Dedifferentiated amniotic fluid mesenchymal stem cell (primary cell): ENCODE measurements at regions not wholly inside any gene's neighbourhood (a gene's known extent, or its start where the extent isn't known, plus 50 kb on each side); places are given as distances from the start of the nearest gene placed in this dataset.

Experiments
- DNase-seq: peaks from one replicate; pipeline ENCODE4 v3.0.0-alpha.2; 2016; ENCODE audit errors: extremely low spot score

DNA sequence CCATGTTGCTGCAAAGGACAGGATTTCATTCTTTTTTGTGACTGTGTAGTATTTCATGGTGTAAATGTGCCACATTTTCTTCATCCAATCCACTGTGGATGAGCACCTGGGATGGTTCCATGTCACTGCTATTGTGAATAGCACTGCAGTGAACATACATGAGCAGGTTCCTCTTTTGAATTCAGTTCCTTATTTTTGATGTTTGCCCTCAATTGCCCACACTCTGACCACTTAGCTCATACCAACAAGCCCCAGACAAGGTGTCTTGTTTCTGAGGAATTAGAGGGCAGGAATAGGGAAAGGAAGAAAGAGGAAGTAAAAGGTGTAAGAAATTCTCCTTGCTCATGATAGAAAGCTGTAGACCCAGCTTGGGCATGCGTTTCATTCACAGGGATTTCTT is 244.2 kb upstream of the ZNF507 start:
- no peak for DNase-seq

DNA sequence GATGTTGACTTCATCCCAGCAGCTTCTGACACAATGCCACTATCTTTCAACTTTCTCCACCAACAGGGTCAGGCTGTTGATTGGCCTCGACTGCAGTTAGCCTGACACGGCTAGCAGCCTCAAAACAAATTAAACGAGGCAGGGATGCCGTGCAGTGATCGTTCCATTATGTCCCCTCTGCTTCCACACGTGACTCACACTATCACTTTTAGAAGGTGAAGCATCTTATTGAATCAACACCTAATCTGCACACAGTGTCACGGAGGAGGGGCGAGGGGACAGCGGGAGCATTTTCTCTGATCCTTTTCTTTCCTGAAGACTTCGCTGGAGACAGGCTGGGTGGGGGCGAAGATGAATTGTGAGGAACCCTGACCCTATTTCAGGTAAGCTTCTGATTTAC is 241.9 kb upstream of the ZNF507 start:
- DNase-seq = no peak

DNA sequence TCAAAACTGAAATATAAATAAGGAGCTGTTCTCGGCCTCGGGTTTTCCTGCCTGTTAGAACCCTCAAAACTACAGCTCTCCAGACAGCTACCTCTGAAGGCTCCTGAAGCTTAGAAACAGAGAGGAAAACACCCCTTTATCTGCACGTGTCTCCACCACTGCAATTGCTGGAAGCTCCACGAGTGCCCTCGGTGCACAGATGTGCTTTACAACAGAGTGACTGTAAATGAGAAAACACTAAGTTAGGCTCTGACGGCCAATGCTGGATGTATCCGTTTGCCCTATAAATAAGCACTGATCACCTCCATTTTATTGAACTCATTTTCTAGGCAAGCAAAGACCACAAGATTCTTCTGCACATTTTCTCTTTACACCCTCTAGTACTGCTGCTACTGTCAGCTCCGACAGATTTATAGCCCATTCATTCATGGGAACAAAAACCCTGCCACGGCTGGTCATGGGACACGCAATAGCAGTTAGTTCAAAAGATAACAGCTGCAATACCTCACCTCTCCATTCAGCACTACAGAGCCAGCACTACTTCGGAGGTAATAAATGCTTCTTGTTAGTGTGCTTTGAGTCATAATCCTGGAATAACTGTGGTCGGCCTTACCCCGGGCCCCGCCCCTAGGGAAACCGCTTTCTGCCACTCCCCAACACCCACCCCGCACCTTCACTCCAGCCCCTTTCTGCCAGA is 241.1 kb upstream of the ZNF507 start:
- DNase-seq = no peak

DNA sequence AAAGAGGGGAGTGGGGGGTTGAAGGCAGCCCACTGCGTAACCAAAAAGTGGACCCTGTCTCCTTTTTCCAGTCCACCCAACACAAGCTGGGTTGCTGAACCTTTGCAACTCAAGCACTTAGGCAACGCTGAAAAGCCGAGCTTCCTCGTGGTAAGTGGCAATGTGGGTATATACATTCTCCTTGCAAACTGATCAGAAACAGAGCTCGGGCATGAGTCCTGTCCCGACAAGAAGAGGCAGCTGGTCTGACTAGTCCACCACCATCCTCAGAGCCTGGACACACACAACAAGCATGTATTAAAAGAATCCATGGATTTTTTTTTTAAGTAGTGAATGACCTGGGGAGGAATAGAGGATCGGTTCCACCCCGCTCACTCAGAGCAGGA is 240.6 kb upstream of the ZNF507 start:
- DNase-seq = no peak

DNA sequence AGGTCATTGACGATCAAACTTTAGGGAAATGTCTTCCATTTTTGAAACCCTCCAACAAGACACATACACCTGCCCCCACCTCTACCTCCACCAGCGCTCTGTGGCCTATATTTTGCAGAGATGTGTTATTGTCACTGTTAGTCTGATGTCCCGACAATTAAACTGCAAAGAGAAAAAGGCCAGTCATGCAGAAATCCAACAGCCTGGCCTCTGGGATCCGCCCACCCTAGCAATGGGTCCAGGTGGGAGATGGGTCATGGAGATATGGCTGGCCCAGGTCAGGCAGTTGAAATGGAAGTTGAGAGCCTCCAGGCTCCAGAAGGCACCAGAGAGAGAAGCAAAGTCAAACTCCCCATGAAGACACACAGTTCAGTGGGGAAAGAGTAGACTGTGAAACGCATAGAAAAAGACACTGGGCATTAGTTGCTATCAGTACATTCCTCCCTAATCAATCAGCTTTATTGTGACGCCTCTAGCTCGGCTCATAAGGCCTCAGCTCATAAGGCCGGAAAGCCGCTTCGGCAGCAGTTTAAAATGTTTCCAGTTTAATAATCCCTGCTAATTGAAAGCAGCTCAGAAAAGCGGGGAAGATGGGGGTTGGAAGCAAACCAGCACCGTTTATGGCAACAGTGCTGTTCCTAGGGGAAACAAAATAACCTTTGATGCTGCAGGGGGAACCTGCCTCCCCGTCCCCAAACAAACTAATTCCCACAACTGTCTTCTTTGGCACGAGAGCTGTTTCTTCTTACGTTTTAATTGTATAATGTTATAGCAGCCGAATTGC is 239.7 kb upstream of the ZNF507 start:
- no peak for DNase-seq

DNA sequence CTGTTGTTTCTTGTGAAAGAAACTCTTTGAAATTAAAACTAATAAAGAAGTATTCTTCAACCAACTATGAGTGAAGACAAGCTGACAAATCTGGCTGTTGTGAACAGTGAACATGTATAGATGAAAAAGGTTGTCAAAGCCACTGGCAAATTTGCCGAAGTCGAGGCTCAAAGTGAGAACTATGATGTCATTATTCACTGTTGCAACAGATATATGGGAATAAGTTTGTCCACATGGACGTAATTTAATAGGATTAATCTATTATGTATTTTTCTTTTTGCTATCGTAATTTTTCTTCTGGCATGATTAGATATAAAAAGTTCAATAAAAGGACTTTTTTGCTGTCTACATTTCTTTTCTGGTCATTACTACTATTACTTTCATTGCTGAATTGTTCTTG is 223.2 kb upstream of the ZNF507 start:
- DNase-seq = no peak

DNA sequence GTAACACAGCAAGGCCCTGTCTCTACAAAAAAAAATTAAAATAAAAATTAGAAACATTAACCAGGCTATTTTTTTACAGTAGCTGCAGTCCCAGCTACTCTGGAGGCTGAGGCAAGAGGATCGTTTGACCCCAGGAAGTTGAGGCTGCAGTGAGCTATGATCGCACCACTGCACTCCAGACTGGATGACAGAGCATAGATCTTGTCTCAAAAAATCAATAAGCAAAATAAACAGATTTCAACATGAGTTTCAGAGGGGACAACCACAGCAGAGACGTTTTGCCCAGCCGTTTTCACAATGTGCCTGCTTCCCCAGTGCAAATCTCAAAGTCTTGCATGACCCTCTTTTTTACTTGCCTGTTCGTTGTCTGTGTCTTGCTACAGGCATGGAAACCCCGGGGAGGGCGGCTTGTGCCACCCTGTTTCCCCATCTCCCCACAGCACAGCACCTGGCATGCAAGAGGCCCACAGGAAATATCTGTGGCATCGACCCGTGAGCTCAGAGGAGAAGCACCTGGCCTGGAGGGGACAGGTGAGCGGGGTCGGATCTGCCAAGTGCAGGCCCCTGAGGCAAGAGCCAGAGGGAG is 222.0 kb upstream of the ZNF507 start:
- no peak for DNase-seq

DNA sequence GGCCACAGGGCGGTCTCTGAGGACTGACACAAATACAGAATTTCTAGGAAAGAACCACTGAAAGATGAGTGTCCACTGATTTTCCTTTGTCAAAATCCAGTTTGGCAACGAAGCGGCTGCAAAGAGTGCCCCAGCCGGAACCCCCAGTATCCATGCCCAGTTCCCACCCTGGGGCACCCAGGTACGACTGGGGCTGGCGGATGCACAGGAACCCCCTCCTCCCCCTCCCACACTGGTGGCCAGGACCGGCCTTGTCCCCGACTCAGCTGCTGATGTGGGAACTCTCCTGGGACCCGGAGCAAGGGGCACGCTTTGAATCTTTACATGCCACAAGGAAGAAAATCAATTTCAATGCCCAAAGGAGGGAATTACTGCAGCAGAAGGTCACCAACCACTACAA is 220.8 kb upstream of the ZNF507 start:
- no peak for DNase-seq

DNA sequence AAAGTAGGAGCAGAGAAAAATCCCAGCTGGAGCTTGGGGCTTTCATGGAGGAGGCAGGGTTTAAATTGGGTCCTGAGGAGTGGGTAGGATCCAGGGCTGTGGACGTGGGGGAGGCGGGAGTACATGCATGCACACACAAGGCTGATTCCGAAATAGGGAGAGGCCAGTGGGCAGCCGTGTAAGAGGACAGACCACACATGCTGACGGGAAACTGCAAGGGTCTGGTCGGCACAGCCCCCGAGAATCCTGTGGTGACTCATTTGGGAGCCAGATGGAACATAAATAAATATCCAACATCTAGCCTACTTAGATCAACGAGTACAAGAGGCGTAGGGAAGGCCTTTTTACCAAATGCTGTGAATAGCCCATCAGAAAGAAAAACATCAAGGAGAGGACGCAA is 216.3 kb upstream of the ZNF507 start:
- no peak for DNase-seq

DNA sequence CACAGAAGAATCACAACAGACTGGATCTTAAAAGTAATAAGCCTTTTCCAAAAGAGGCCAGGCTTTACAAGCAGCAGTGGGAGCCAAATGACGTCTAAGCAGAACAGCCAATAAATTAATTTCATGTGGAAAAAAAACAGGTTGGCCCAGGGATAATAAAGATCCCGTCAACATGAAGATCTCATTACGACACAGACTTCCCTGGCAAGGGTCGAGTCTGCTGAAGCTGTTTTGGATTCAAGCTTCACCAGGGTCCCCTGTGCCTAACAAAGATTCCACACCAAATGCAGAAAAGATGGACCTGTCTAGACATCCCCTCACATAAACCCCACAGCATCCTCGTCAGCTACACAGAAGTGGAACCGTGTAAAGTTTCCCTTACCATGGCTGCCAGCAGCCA is 215.1 kb upstream of the ZNF507 start:
- no peak for DNase-seq

DNA sequence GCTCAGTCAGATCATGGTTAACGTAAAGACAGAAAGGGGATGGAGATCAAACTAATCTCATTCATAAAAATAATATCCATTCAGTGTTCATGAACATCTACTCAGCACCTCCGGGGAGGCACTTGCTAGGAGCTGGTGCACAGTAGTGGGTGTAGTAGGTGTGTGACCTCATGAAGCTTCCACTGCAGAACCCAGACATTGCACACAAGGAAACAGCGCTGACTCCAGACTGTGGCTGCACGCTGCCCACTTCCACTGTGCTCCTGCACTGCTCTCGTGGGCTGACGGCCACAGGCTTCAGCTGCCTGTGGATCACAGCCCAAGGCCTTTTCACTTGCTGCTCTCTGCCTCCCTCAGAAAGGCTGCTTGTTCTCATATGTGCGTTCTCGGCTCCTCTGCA is 214.4 kb upstream of the ZNF507 start:
- no peak for DNase-seq

DNA sequence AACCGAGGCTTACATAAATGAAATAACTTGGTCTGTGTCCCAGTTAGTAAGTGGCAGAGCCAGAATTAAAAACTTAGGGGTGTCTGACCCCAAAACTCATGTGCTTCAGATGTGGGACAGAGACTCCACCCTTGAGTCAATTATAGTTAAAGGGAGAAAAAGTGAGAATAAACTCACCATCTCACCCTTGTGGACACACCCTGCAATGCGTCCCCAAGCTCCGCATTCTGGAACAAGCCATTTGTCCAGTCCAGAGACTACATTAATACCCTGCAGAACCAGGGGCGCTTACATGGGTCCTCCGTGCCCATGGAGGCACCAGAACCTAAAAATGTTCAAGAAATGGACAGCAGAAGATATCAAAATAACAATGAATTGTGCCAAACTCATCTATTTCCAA is 207.0 kb upstream of the ZNF507 start:
- no peak for DNase-seq

DNA sequence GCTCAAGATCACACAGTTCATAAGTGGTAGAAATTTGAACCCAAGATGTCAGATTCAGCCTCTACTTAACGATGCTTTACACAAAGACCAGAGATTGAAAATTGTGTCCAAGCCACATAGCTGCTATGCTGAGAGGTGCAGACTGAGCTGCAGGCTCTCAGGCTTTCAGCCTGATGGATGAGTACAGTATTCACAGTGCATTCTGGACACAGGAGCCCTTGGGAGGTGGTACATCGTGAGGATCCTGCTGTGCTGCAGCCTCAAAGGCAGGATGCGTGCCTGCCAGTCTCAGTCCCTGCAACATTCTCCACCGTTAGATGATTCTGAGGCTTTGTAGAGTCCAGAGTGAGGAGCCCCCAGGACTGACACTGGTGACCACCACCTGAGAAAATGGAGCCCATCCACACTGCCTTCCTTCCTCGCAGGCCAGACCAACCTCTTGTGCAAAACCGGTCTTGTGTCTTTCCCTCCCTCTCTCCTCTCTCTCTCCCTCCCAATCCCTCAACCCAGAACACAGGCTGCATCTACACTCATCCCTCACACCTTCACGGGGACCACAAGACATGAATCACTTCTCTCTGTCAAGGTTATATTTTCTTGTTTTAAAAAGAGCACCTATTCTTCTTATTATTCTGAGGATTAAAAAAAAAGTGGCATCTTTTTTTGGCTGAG is 203.4 kb upstream of the ZNF507 start:
- DNase-seq = no peak

DNA sequence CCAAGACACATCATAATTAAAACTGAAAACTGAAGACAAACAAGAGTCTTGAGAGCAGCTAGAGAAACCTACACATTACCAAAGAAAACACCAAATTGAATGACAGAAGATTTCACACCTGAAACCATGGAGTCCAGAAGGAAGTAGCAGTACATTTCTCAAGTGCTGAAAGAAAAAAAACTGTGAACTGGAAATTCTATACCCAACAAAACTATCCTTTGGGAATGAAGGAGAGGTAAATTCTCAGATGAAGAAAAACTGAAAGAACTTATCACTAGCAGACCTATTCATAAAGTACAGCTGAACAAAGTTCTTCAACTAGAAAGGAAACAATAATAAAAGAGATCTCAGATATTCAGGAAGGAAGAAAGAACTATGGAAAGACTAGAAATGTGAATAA is 198.7 kb upstream of the ZNF507 start:
- DNase-seq = no peak

DNA sequence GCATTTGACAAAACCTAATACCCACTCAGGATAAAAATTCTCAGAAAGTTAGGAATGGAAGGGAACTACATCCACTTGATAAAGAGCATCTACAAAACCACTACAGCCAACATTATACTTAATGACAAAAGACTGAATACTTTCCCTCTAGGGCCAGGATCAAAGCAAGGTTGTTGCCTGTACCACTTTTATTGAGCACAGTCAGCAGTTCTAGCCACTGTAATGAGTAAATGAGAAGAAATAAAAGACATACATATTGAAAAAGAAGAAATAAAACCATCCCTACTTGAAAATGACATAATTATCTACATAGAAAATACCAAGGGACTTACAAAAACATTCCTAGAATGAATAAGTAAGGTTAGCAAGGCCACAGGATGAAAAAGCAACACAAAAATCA is 194.8 kb upstream of the ZNF507 start:
- DNase-seq = no peak

DNA sequence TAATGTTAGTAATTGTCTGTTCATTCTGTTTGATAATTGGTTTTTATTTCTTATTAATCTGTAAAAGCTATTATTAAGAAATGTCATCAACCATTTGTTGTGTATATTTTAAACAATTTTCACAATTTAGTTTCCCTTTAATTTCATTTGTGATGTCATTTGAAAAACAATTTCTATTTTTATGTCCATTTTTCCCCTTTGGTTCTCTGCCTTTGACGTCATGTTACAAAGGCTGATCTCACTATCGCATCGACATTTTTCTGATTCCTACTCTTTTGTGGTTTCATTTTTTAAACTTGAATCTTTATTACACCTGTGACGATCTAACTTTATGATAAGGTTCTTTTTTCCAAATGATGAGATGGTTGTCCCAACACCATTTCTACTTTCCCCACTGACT is 191.0 kb upstream of the ZNF507 start:
- DNase-seq = no peak

DNA sequence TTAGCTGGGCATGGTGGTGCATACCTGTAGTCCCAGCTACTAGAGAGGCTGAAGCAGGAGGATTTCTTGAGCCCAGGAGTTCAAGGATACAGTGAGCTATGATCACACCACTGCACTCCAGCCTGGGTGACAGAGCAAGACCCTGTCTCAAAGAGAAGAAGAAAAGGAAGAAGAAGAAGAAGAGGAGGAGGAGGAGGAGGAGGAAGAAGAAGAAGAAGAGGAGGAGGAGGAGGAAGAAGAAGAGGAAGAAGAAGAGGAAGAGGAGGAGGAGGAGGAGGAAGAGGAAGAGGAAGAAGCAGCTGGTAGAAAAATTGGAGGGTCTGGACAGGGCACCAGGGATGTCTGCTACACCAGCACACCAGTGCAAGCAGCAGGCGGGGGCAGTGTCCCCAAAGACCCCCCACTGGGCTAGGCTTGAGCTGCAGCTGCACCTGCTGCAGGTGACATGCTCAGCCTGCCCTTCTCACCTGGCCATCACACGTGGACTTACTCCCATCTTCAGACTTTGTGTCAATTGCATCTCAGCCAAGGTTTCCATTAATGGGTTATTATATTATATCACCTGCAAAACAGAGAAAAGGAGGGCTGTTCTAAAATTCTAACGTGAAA is 180.9 kb upstream of the ZNF507 start:
- DNase-seq = no peak

DNA sequence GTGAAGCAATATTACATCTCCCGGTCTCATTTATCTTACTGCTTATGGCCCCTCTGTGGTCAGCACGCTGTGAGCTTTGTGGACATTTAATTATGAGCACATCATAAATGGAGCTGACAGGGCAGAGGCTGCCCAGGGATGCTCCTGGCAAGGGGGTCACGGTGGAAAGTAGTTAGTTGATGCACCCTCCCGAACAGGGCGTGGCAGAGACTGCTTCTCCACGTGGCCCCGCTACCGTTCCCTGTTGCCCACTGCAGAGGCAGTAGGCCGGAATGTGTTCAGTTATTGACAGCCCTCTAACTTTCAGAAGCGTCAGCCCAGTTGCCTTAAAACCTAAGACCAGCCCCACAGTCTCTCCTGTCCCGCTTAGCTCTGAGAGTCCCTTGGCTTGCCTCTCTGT is 180.3 kb upstream of the ZNF507 start:
- no peak for DNase-seq

DNA sequence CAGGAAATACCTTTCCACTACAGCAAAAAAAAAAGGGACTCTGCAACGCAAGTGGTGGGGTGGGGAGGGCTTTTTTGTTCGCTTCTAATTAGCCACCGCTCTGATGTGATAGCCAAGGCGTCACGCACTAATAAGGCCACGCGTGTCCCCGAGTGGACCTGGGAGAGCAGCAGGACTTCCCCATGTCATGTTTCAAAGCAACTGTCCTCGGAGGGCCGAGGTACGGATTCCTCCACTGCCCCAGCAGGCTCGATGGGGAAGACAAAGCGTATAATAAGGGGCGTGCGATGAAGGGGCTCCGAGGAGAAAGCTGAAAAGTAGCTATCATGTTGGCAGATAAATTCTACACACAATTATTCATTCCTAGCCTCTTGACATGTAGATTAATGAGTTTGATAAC is 179.7 kb upstream of the ZNF507 start:
- no peak for DNase-seq

DNA sequence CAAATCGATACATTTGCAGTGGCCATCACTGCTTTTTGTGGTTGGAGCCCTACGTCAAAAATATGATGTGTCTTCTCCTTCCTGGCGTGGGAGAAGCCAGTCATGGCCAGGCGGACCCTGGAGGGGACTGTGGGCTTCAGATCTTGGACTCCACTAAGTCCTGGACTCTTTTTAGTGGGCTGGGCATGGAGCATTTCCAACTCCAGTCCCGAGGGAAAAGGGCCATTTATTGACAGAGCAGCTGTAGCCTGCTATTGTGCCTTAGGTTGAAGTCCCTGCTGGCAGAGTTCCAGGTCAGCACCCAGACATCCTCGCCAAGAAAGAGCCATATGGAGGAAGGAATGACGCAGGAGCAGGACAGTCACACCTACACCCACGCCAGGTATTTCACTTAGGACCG is 179.2 kb upstream of the ZNF507 start:
- no peak for DNase-seq

DNA sequence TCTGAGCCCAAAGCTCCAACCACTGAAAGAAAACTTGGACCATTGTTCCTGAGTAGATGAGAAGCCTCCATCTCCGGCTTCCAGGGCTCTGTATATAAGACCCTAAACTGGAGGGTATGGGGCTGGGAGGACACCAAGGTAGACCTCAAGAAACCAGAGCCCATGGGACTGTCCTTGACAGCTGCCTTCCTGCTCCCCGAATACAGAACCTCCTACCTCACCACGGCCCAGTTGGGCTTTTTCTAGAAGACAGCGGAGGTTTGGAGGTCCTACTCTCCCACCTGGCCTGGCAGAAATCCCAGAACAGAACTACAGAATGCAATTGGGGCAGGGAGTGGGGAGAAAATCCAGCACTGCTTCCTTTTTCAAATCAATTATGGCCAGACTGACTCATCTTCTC is 177.3 kb upstream of the ZNF507 start:
- DNase-seq = no peak

DNA sequence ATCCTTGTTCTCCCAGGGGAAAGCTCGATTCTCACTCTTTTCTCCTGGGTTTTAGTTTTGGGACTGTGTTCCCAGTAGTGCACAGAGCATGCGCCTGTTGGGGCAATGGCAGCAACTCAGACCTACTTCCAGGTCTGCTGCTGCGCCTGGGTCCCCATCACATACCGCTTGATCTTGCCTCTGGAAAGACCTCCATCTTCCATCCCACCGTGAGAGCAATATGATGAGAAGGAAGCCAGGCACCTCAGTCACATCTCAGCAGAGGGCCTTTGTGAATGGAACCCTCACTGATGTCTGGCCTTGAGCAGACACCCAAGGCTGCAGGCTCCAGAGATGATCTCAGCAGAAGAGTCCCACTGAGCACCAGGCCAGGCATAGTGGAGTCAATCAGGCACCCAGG is 176.8 kb upstream of the ZNF507 start:
- no peak for DNase-seq
